RWPE2 (cell line): ENCODE measurements at regions not wholly inside any gene's neighbourhood (a gene's known extent, or its start where the extent isn't known, plus 50 kb on each side); places are given as distances from the start of the nearest gene placed in this dataset.

Source experiments
- ATAC-seq: fragments of 200-7000 bp; cut with Tn5 transposase; 3 replicates; pipeline ENCODE4 v1.9.1; 2021; ENCODE audit warnings: low read depth
- DNase-seq: peaks from one replicate; pipeline ENCODE4 v3.0.0-alpha.2; 2020; ENCODE audit warnings: low spot score
- H3K27ac ChIP-seq: fragments of 450-650 bp; 2 replicates; pipeline ENCODE4 v1.5.1; 2017; ENCODE audit warnings: mild to moderate bottlenecking; ENCODE audit not compliant: poor library complexity, severe bottlenecking
- H3K27me3 ChIP-seq: fragments of 250-450 bp; sonication (Bioruptor Pico); 2 replicates; pipeline ENCODE4 v1.5.1; 2021; ENCODE audit warnings: mild to moderate bottlenecking, moderate library complexity; ENCODE audit not compliant: insufficient read depth, poor library complexity, severe bottlenecking
- H3K36me3 ChIP-seq: fragments of 250-450 bp; sonication (Bioruptor Pico); 2 replicates; pipeline ENCODE4 v1.5.1; 2020; ENCODE audit warnings: low read depth, mild to moderate bottlenecking, moderate library complexity
- H3K4me1 ChIP-seq: fragments of 250-450 bp; sonication (Bioruptor Pico); 2 replicates; pipeline ENCODE4 v1.5.1; 2021; ENCODE audit warnings: mild to moderate bottlenecking, moderate library complexity; ENCODE audit not compliant: insufficient read depth, poor library complexity, severe bottlenecking
- H3K4me3 ChIP-seq: fragments of 250-450 bp; sonication (Bioruptor Pico); 2 replicates; pipeline ENCODE4 v1.5.1; 2021; ENCODE audit warnings: mild to moderate bottlenecking, moderate library complexity; ENCODE audit not compliant: severe bottlenecking
- H3K9me3 ChIP-seq: fragments of 250-450 bp; sonication (Bioruptor Pico); 2 replicates; pipeline ENCODE4 v1.5.1; 2021; ENCODE audit warnings: mild to moderate bottlenecking, moderate library complexity; ENCODE audit not compliant: severe bottlenecking
- TF ChIP-seq, protein P1 (sequence below): fragments of 450-650 bp; IDR thresholded peaks from one replicate; pipeline ENCODE4 v1.5.1; 2017; ENCODE audit warnings: mild to moderate bottlenecking, moderate library complexity; ENCODE audit not compliant: poor library complexity, severe bottlenecking

GRCh38 chr15:62663547-62663946, 379.0 kb upstream of the TPM1 start:
- H3K27ac ChIP-seq: no peak overlapping the region
- H3K36me3 ChIP-seq: no peaks in the 10 kb centered on the region; the same call in 1 of the 2 replicates
- no peaks in the 10 kb centered on the region for H3K27me3 ChIP-seq
- ATAC-seq: no peak
- TF ChIP-seq, protein P1, sequence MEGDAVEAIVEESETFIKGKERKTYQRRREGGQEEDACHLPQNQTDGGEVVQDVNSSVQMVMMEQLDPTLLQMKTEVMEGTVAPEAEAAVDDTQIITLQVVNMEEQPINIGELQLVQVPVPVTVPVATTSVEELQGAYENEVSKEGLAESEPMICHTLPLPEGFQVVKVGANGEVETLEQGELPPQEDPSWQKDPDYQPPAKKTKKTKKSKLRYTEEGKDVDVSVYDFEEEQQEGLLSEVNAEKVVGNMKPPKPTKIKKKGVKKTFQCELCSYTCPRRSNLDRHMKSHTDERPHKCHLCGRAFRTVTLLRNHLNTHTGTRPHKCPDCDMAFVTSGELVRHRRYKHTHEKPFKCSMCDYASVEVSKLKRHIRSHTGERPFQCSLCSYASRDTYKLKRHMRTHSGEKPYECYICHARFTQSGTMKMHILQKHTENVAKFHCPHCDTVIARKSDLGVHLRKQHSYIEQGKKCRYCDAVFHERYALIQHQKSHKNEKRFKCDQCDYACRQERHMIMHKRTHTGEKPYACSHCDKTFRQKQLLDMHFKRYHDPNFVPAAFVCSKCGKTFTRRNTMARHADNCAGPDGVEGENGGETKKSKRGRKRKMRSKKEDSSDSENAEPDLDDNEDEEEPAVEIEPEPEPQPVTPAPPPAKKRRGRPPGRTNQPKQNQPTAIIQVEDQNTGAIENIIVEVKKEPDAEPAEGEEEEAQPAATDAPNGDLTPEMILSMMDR: no peak
- no peak for DNase-seq
- H3K4me3 ChIP-seq: no peak overlapping the region
- no peaks in the 10 kb centered on the region for H3K4me1 ChIP-seq
- no peaks in the 10 kb centered on the region for H3K9me3 ChIP-seq

DNA sequence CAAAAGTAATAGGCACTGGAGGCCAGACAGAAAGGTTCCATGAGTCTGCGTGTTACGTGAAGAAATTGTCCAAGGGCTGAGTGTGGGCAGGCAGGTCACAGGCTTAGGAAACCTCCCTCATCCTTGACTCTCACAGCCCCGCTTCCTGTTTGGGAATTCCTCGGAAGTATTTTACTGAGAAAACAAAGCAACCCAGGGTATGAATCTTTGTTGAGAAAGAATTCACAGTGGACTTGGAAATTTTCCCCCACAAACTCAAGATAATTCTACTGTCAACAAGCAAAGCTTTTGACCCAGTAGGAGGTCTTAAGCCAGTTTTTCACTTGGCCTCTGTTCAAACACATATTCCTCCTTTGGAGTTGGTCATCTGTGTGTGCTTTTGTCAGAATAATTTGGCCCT, 377.1 kb upstream of the TPM1 start:
- Histone ChIP-seq H3K36me3 (no peaks in the 10 kb centered on the region; the same call in 1 of the 2 replicates), H3K4me1 (no peaks in the 10 kb centered on the region), H3K27me3 (no peaks in the 10 kb centered on the region), H3K9me3 (no peaks in the 10 kb centered on the region), H3K4me3 (no peak overlapping the region), H3K27ac (no peak overlapping the region)
- DNase-seq (no peak), ATAC-seq (no peak)
- TF ChIP-seq, protein P1: no peak

DNA sequence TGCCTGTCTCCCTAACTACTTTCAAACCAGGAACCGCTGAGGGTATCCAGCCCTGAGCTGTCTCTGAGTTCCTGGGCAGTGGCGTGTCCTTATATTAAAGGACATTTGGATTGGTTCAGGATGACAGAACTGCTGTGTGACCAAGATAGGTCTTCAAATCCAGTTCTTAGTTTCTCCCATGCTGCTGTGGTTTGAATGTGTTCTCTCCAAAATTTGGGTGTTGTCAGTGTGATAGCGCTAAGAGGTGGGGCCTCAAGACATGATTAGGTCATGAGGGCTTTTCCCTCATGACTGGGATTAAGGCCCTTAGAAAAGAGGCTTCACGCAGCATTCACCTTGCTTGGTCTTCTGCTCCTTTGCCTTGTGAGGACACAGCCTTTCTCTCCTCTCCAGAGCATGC, 376.5 kb upstream of the TPM1 start:
- no peak for ATAC-seq
- TF ChIP-seq, protein P1: no peak
- H3K4me3 ChIP-seq: no peak overlapping the region
- no peaks in the 10 kb centered on the region for H3K4me1 ChIP-seq
- no peaks in the 10 kb centered on the region; the same call in 1 of the 2 replicates for H3K36me3 ChIP-seq
- no peak overlapping the region for H3K27ac ChIP-seq
- H3K9me3 ChIP-seq: no peaks in the 10 kb centered on the region
- DNase-seq: no peak
- H3K27me3 ChIP-seq: no peaks in the 10 kb centered on the region

DNA sequence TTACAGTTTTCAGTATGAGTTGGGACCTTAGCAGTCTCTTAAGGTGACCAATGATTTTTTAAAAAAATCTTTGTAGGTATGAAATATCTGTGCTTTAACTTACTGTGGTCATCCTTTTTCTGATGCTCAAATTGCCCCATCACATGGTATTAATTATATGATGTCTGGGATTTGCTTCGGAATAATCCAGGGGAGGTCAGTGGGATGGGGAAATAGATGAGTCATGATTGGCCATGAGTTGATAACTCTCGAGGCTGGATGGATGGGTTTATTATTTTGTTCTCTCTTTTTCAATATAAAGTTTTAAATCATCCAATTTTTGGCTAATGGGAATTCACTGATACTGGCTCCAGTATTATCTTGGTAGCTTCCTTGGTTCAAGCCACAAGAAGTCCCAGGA, 370.3 kb upstream of the TPM1 start:
- no peak overlapping the region for H3K27ac ChIP-seq
- no peak for DNase-seq
- no peaks in the 10 kb centered on the region for H3K4me1 ChIP-seq
- no peak for ATAC-seq
- H3K36me3 ChIP-seq: no peaks in the 10 kb centered on the region
- no peaks in the 10 kb centered on the region for H3K9me3 ChIP-seq
- no peaks in the 10 kb centered on the region for H3K27me3 ChIP-seq
- TF ChIP-seq, protein P1: no peak
- H3K4me3 ChIP-seq: no peak overlapping the region

DNA sequence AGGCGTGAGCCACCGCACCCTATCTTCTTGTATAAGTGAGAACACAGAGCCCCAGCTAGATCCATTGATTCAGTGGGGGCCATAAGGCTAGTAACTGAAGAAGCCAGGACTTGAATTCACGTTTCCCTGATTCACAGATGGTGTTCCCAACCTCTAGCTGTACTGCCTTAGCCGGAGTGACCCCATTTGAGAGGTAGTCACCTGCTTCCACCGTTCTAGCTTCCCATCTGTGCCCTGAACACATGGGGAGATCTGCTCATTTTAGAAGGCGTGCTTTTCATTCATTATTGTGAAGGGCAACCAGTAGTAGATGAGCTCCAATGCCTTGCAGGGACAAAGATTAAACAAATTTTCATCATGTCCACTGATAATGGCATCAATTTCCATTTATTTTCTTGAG, 365.7 kb upstream of the TPM1 start:
- no peak overlapping the region for H3K27ac ChIP-seq
- no peaks in the 10 kb centered on the region for H3K4me1 ChIP-seq
- H3K9me3 ChIP-seq: no peaks in the 10 kb centered on the region
- no peak overlapping the region for H3K4me3 ChIP-seq
- H3K27me3 ChIP-seq: no peaks in the 10 kb centered on the region
- ATAC-seq (no peak), DNase-seq (no peak)
- TF ChIP-seq, protein P1: no peak
- H3K36me3 ChIP-seq: no peaks in the 10 kb centered on the region
